GM21515 (cell line): ENCODE measurements at regions not wholly inside any gene's neighbourhood (a gene's known extent, or its start where the extent isn't known, plus 50 kb on each side); places are given as distances from the start of the nearest gene placed in this dataset.

ENCODE experiments used
- ATAC-seq: cut with Tn5 transposase; IDR thresholded peaks from one replicate; pipeline ENCODE4 v1.9.1; 2021; ENCODE audit not compliant: unreplicated experiment

DNA sequence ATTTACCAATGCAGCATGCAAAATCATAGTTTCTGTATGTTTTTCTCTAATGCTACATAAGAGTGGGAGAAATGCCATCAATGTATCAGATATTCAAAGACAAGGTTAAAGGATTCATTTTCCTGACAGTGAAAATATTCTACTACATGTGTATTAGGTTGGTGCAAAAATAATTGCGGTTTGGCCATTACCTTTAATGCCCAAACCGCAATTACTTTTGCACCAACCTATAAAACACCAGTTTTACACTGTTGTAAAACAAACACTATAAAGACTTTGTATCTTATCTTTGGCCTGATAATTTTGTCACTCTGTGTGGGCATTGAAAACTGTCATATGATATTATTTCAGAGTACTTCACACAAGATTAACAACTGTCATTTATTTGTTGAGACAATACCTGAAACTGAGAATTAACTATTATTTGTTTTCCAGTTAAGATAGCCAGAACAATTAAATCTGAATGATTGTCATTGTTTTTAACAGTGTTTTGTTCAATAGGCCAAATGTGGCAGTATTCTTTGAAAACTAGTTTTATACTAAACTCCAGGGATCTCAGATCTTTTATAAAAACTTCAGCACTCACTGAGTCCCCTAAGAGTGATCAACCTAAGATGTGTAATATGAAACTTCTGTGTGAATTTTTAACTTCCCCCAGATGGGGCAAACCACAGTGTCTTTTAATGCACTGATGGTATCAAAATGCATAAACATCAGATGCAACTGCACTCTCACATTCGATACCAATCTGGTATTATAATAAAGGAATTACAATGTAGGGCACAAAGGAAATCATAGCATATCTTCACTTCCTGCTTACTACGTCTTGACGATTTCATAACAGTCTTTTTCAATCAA, 53.8 kb upstream of the FBN2 start:
- ATAC-seq = no peak

DNA sequence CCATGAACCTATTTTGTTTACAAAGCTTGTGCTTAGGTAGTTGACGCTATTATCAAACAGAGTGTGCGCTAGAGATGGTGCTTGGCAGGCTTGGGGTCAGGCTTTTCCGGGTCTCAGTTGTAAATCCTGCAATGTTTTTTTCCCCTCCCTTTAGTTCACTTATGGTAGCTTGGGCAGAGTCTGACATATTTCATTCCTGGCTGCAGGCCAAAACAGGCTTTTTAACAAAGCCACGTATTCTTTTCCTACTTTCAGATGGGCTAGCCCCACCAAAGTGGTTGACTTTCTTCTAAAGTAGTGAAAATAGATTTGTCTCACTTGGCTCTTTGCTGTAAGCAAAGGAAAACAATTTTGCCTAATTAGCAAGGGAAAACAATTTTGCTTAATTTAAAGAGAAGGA, 58.0 kb upstream of the FBN2 start:
- no peak for ATAC-seq

DNA sequence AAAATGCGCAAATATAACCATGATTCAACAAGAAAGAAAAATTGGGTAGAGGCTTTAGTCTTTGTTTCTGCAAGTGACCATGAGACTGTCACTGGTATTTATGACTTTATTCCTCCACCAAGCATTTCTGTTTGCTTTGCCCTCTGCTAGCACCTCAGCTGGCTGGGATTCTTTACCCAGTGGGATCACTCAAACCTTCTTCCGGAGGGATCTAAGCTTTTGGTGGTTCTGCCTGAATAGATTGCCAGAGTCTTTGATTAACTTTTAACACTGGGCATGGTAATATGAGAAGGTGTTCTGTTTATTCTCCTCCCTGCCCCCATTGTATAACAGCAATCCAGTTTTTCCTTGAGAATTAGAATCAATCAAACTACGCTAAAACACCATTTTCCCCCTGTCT, 59.1 kb upstream of the FBN2 start:
- no peak for ATAC-seq

DNA sequence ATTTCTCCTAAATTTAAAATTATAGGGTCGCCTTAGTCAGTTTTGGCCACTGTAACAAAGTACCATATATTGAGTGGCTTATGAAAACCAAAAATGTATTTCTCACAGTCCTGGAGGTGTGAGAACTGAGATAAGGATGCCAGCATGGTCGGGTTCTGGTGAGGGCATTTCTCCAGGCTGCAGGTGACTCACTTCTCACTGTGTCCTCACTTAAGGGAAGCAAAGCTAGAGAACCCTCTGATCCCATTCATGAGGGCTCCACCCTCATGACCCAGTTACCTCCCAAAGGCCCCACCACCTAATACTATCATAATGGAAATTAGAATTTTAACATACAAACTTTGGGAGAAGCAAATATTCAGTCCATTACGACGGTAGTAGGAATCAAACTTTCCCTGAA, 75.1 kb upstream of the FBN2 start:
- no peak for ATAC-seq

DNA sequence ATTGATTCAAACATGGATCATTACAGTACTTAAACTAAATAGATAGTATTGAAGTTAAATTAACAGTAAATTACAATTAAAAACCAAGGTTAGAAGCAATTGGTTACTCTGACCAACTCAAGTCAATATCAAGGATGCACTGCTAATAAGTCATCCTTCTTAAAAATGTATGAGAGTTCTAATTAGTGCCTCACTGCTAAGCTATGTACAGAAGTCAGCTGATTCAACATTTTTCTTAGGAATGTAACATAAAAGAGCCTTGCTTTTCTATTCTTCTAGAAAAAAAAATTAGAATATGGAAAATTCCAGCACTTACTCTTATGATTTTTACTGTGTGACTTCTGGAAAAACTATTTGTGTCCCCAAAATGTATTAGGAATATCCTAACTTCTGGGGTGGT, 75.7 kb upstream of the FBN2 start:
- ATAC-seq = no peak

DNA sequence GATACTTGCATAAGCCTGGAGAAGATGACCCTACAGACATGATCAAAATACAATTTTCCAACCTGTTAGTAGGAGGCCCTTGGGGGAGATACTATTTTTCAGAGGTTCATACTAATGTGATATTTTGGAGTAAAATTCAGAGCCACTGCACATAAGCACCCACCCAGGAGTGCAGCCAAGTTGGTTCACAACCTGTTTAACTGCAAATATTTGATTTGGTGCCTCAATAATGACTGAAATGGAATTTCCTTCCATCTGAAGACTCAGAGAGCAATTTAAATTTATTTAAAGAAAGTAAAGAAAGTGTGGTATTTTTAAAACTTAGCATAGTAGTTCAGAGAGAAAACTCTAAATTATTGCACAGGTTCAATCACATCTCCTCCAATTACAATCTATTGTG, 77.5 kb upstream of the FBN2 start:
- no peak for ATAC-seq

DNA sequence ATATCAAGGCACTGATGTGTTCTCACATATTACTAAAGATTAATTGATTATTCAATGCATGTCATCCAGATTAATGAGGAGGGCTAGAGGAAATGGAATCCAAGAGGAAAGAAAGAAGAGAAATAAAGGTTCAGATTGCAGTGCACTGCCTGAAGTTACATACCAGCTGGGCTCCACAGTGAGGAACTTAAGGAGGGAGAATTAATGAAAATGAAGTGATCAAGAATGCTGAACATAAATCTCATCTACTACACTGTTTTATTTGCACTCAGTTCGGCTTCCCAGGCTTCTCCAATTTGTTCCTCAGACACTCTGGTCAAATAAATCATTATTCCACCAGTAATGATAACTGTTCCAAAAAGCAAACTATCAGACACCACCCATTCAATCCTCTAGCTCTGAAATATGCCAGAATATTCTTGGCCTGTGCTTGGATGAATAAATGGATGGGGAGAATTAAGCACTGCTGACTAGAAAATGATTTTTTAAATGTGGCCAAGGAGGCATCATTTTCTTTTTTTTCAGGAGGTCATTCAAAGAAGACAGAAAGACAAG, 88.6 kb upstream of the FBN2 start:
- no peak for ATAC-seq

DNA sequence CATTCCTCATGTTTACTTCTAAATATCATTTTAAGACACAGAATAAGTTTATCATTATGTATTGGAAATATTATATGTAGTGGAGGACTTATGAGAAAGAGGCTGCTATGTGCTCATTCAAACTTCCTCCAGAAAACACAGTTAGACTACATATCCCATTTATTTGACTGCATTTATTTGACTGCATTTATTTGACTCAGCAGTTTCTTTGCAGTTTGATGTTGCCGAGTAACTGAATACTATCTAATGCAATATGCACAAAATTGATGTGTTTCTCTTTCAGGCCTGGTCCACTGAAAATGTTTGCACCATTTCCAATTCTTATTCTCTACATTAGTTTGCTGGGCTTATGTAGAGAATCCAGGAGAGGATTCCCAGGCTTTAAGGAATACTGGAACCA, 89.9 kb upstream of the FBN2 start:
- ATAC-seq = no peak

DNA sequence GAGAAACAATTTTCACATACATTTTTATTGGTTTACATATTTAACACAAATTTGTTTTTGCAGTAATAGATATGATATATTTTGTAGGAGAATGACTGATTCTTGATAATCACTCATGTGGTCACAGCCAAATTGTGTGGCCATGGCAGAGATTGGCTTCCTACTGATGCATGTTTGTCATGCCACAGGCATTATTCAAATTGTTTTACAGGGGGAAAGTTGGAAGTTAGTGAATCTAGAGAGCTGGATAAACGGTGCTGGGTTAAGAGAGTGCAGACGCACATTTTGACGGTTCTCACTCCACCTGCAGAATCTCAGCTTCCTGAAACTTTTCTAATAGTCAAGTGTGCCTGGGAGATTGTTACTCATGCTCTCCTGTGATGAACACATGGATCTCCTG, 91.1 kb upstream of the FBN2 start:
- ATAC-seq = no peak

DNA sequence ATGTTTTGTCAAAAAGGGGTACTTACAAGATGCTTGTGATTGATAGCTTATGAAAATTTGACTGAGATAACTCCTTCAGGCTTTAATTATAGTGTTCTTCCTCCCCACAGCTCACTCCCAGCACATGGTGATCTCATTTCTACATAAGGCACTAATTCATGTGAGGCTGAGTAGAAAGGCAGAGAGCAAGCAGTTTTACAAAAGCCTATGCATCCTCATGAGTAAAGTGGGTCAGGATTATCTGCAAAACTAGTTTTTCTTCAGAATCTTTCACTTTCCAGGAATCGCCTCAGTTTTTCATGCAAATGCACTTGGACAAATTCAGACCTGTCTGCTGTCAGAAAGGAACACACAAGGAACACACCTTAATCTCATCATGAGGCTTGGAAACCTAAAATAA, 92.1 kb upstream of the FBN2 start:
- no peak for ATAC-seq

DNA sequence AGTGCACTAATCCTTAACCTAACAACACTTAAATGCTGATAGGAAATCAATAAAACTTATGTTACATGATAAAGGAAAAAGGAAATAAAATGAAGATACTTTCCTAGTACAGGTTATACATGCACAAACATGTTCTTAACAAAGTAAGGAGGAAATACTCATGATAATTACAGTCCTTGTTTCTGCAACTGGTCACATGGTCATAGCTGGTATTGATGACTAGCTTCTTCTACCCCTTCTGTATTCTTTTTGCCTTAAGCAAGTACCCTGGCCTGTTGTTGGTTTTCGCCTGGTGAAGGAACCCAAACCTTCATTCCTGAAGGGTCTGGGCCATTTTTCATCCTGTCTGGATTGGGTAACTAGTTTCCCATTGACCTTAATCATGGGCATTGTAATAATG, 93.7 kb upstream of the FBN2 start:
- ATAC-seq = no peak

DNA sequence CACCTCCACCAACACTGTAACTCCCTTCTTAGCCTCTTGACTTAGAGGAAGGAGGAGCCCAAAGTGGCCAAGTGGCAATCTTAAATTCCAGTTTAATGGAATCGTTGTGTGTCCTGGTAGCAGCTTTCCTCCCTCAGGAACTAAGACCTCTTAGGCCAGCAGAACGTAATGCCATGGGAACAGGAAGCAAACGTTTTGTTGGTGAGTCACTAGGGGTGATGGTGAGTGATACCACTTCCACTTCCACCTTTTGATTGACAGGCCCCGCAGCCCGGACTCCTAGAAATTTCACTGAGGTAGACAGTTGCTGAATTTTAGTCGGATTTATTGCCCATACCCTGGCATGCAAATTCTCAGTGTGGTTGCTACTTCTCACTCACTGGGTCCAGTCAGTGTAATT, 94.2 kb upstream of the FBN2 start:
- ATAC-seq = no peak

DNA sequence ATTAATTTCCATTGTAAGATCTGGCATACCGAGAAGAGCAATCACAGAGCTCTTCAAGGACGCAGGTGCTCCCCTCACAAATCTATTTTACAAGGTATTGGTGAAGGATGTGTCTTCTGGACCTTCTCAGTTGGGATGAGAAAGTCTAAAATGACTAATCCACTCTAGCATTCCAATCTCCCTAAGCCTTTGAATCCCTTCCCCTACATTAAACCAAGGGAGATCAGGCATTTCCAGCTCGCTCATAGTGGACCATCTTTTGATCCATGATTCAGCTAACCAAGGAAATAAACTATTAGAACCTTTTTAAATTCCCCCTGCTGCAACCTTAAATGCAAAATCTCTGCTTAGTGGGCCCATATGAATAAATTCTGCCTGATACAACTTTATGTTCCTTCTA, 95.9 kb upstream of the FBN2 start:
- no peak for ATAC-seq

DNA sequence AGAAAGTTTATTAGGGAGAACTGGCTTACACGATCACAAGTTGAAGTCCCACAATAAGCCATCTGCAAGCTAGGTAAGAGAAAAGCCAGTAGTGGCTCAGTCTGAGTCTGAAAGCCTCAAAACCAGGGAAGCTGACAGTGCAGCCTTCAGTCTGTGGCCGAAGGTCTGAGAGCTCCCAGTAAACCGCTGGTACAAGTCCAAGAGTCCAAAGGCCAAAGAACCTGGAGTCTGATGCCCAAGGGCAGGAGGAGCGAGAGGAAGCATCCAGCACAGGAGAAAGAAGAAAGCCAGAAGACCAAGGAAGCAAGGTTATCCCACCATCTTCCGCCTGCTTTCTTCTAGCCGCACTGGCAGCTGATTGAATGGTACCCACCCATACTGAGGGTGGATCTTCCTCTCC, 97.3 kb upstream of the FBN2 start:
- ATAC-seq = no peak

DNA sequence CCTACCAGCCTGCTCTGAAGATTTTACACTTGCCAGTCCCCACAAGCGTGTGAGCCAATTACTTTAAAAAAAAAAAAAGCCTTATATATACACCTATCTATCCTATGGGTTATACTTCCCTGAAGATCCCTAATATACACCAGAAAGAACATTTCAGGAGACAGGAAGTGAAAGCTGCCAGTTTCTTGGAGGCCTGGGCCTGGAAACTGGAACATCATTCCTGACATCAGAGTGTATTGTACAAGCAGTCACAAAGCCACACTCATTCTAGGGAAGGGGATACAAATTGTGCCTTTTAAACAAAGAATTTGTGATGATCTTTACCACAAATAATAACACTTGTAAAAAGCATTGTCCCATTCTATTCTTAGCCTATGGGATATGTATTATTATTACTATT, 98.3 kb upstream of the FBN2 start:
- ATAC-seq = no peak

DNA sequence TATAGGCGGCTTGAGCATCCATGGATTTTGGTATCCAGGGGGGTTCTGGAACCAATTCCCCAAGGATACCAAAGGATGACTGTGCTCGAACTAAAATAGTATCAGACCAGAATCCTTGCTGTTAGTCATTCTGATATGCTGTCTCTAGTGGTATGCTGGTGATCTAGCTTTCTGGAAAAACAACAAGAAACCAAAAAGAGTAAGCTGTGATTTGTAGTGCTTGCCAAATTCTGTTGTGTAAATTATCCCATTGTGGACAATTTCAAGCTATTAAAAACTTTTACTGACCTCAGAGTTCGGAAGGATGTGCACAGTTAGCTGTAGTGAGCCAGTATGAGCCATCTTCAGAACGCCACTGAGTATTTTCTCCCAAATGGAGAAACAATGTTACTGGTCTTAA, 99.0 kb upstream of the FBN2 start:
- no peak for ATAC-seq

DNA sequence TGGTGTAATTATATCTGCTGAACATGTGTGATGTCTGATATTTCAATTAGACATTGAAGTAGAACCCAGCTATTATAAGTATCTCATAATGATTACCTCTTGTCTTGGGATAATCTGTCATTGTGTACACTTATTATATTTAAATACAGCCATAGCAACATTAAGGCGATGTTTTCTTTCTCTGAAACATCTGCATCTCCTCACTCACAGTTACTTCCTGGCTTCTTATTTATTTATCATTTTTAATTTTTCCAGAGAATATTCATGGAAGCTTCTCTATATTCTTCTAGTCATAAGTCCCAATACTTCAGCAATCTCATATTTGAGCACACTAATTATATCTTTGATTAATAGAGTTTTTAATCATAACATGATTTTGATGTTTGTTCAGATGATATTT, 103.8 kb upstream of the FBN2 start:
- ATAC-seq = no peak

DNA sequence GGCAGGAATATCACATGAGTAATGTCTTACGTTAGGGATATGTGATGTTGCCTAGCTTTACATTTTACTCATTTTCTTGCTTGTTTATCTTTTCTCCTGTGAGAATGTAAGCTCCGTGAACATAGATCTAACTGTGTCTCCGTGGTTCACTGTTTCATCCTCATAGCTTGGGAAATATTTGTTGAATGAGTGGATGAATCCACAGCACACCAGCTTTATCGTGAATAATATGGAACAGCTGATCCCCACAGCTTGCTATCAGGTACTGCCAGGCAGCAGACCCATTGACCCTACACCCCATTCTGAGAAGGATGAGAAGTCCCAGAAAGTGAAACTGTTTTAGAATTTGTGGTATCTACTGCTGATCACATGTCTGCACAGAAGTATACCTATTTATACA, 106.8 kb upstream of the FBN2 start:
- ATAC-seq = no peak

DNA sequence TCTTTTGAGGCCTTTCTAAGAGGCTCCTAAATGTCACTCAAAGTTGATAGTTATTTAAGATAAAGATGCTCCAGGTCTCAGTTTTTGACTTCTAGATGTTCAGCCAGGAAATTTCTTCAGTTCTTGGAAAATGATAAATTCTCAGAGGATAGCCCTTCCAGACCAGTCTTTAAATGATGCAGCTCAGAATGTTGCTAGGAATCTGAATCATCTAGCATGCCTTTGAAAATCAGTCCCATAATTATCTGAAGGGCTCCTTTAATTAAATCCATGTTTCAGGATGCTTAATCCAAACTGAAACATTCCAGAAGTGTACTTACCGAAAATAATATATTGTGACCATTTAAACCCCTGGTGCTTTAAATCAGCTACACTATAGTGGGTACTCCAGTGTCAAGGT, 107.5 kb upstream of the FBN2 start:
- ATAC-seq = no peak

DNA sequence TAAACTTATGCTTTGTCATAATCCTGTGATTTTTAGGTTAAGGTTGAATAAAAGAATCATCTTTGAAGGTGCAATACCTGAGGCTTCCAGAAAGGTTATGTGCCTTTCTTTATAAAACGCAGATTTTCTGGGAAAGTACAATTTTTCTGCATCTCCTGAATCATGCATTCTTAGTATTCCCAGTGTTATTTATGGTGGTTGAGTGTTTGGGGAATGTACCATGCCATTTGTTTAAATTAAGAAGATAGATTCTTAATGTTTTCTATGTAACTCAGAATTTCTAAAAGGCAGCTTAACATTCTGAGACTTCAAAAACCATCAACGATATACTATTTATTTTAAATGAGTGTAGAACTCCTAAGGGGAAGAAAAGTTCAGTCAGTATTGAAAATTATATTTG, 108.1 kb upstream of the FBN2 start:
- no peak for ATAC-seq

DNA sequence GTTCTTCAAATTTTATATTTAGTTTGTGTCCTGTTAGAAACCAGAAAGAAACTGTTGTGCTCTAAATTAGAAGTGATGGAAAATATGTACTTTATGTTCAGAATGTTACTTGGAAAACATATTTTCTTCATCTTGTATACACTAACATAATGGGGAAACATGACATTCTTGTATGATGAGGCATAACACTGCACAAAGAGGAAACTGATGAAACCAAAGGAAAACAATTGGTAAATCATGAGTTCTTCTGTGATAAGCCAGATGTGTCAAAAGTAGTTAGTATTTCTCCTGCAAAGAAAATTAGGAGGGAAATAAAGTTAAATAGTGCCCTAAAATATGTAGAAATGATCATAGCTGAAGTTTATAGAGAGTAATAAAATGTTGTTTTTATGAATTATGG, 111.1 kb upstream of the FBN2 start:
- ATAC-seq = no peak

DNA sequence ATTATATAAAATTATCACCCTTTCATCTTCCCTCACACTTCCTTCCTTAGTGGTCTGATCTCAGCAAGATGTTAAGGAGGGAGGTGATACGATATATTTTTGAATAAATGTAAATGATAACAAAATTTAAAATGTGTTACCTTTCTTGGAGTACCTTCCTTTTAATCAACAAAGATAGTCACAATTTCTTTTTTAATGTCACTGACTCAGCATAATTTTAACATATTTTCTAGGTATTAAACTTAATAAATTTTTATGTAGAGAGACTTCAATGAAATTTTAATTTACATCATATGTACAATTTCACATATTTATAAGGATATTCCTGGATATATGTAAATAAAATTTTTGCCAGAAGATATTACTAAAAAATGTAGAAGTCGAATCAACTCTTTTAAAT, 125.0 kb upstream of the FBN2 start:
- ATAC-seq = no peak

DNA sequence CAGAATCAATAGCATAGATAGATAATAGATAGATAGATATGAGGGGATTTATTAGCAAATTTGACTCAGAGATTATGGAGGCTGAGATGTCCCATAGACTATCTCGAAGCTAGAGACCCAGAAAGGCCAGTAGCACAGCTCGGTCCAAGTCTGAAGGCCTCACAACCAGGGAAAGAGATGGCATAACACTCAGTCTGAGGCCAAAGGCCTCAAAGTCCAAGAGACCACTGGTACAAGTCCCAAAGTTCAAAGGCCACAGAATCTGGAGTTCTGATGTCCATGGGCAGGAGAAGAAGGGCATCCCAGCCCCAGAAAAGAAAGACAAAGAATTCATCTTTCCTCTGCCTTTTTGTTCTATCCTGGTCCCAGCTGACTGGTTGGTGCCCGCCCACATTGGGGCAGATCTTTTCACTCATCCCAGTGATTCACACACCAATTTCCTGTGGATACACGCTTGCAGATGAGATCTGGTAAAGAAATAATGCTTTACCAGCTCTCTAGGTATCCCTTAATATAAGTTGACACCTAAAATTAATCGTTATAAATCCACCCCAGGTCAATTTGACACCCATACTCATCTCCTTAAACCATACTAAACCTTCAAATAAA, 127.8 kb upstream of the FBN2 start:
- ATAC-seq = no peak
